ENCODE measurements at regions not wholly inside any gene's neighbourhood (a gene's known extent, or its start where the extent isn't known, plus 50 kb on each side); places are given as distances from the start of the nearest gene placed in this dataset.

GRCh38 chr6:87995461-87995860 lies 52.2 kb upstream of the SPACA1 start:
- DNase-seq (ENCODE audit: low read depth in 3 of 3): no peak

GRCh38 chr6:87993356-87993755 lies 54.3 kb upstream of the SPACA1 start:
- DNase-seq (ENCODE audit: low read depth in 3 of 3): no peak

GRCh38 chr6:87990871-87991270 lies 56.8 kb upstream of the SPACA1 start:
- no peak for DNase-seq (ENCODE audit: low read depth in 3 of 3)

GRCh38 chr6:87982134-87982533 lies 65.5 kb upstream of the SPACA1 start:
- no peak for DNase-seq (ENCODE audit: low read depth in 3 of 3)

GRCh38 chr6:87979737-87980136 lies 67.9 kb upstream of the SPACA1 start:
- DNase-seq (ENCODE audit: low read depth in 3 of 3): no peak

- no peak for DNase-seq (ENCODE audit: low read depth in 3 of 3)
These were observed 71.0 kb upstream of the SPACA1 start for GRCh38 chr6:87976616-87977015.

- no peak for DNase-seq (ENCODE audit: low read depth in 3 of 3)
These were observed 72.1 kb upstream of the SPACA1 start for GRCh38 chr6:87975561-87975960.

GRCh38 chr6:87972279-87972678 lies 75.4 kb upstream of the SPACA1 start:
- no peak for DNase-seq (ENCODE audit: low read depth in 3 of 3)

GRCh38 chr6:87971605-87972262 lies 75.9 kb upstream of the SPACA1 start:
- no peak for DNase-seq (ENCODE audit: low read depth in 3 of 3)

- no peak for DNase-seq (ENCODE audit: low read depth in 3 of 3)
These were observed 79.0 kb upstream of the SPACA1 start for GRCh38 chr6:87968435-87969278.

GRCh38 chr6:87965806-87966205 lies 81.8 kb upstream of the SPACA1 start:
- DNase-seq (ENCODE audit: low read depth in 3 of 3): no peak

GRCh38 chr6:87959083-87959482 lies 88.6 kb upstream of the SPACA1 start:
- DNase-seq (ENCODE audit: low read depth in 3 of 3): no peak

- DNase-seq (ENCODE audit: low read depth in 3 of 3): no peak
These were observed 95.9 kb upstream of the SPACA1 start for GRCh38 chr6:87951751-87952150.

- DNase-seq (ENCODE audit: low read depth in 3 of 3): no peak
These were observed 97.0 kb upstream of the SPACA1 start for GRCh38 chr6:87950614-87951013.

GRCh38 chr6:87949194-87949593 lies 98.4 kb upstream of the SPACA1 start:
- DNase-seq (ENCODE audit: low read depth in 3 of 3): no peak

GRCh38 chr6:87946669-87947068 lies 101.0 kb upstream of the SPACA1 start:
- no peak for DNase-seq (ENCODE audit: low read depth in 3 of 3)

- DNase-seq (ENCODE audit: low read depth in 3 of 3): no peak
These were observed 101.7 kb upstream of the SPACA1 start for GRCh38 chr6:87945966-87946365.

- no peak for DNase-seq (ENCODE audit: low read depth in 3 of 3)
These were observed 102.5 kb upstream of the SPACA1 start for GRCh38 chr6:87945181-87945580.

GRCh38 chr6:87944541-87944954 lies 103.1 kb upstream of the SPACA1 start:
- no peak for DNase-seq (ENCODE audit: low read depth in 3 of 3)

GRCh38 chr6:87943191-87943590 lies 104.5 kb upstream of the SPACA1 start:
- no peak for DNase-seq (ENCODE audit: low read depth in 3 of 3)

GRCh38 chr6:87941556-87942358 lies 105.9 kb upstream of the SPACA1 start:
- no peak for DNase-seq (ENCODE audit: low read depth in 3 of 3)

GRCh38 chr6:87939776-87940175 lies 107.9 kb upstream of the SPACA1 start:
- no peak for DNase-seq (ENCODE audit: low read depth in 3 of 3)
